ENCODE measurements at regions not wholly inside any gene's neighbourhood (a gene's known extent, or its start where the extent isn't known, plus 50 kb on each side); places are given as distances from the start of the nearest gene placed in this dataset.

DNA sequence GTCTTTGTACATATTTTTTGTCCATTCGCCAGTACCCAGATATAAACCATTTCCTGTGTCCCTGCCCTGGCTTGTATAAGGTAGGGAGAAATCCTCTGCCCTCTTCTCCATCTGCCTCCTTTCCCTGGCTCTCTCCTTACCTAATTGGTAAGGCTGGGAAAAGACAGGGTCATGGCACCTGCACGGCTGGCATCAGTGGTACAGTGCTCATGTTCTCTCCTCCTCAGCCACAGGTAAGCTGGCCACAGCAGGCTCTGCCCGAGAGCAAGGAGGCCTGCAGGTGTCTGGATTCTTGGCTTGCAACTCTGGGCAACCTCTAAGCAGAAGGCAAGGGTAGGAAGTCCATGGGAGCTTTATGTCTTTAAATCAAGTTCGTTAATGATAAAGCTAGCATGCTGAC is 419.9 kb downstream of the BUD13 start:
- TF ChIP-seq, protein P1, sequence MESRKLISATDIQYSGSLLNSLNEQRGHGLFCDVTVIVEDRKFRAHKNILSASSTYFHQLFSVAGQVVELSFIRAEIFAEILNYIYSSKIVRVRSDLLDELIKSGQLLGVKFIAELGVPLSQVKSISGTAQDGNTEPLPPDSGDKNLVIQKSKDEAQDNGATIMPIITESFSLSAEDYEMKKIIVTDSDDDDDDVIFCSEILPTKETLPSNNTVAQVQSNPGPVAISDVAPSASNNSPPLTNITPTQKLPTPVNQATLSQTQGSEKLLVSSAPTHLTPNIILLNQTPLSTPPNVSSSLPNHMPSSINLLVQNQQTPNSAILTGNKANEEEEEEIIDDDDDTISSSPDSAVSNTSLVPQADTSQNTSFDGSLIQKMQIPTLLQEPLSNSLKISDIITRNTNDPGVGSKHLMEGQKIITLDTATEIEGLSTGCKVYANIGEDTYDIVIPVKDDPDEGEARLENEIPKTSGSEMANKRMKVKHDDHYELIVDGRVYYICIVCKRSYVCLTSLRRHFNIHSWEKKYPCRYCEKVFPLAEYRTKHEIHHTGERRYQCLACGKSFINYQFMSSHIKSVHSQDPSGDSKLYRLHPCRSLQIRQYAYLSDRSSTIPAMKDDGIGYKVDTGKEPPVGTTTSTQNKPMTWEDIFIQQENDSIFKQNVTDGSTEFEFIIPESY (IDR thresholded peaks at IDR 0.05; ENCODE audit: borderline replicate concordance, low read depth), result no peak
- TF ChIP-seq TCF12 (IDR thresholded peaks at IDR 0.05), result no peak
- TF ChIP-seq FOXJ3 (CRISPR knock-in tag; IDR thresholded peaks at IDR 0.05), result no peak
- no peak for TF ChIP-seq TAF1 (IDR thresholded peaks at IDR 0.05; ENCODE audit: borderline replicate concordance, low read depth, low read length)
- no peak for TF ChIP-seq CTCF (IDR thresholded peaks at IDR 0.05)
- TF ChIP-seq MAX (IDR thresholded peaks at IDR 0.05; ENCODE audit: low read depth), result no peak
- Histone ChIP-seq H3K4me1 (ENCODE audit: control insufficient read depth in 1 of 2, insufficient read depth in 2 of 2, low read depth in 1 of 2, low read length in 1 of 2) (peaks cover 0 to 40% of the 10 kb centered on the region in 2 experiments; a peak in 2 of 4 replicates), H3K9ac (no peak overlapping the region), H3K9me3 (no peaks in the 10 kb centered on the region), H3K79me2 (ENCODE audit: insufficient read depth) (no peaks in the 10 kb centered on the region), H4K20me1 (ENCODE audit: insufficient read depth) (no peaks in the 10 kb centered on the region), H3K4me2 (no peak overlapping the region), H3K9me2 (no peaks in the 10 kb centered on the region), H2AFZ (ENCODE audit: low read depth) (no peak overlapping the region), H3F3A (replicated peaks; ENCODE audit: insufficient read depth) (no peaks in the 10 kb centered on the region), H3K36me3 (replicated peaks in 1 of 2; ENCODE audit: control insufficient read depth in 1 of 2, insufficient read depth in 2 of 2, low read length in 1 of 2) (no peaks in the 10 kb centered on the region), H3K27ac (ENCODE audit: low read depth in 2 of 2, low read length in 1 of 2) (peak overlapping the region in 1 of 2 experiments; percentile 84; a peak in 1 of 4 replicates), H3K27me3 (ENCODE audit: insufficient read depth) (no peaks in the 10 kb centered on the region), H3K4me3 (ENCODE audit: low read depth in 2 of 2, low read length in 1 of 2) (no peak overlapping the region)
- CTCF ChIA-PET, result interaction anchor here (1.0 kb wide), 1 partner anchor 84 kb away, joined by 3 read pairs; no protein-coding TSS in a partner anchor
- 16% methylated on average over 4 of the region's 4 CpGs for WGBS (ENCODE audit: low lambda C conversion rate)
- DNase-seq, result no peak
- POLR2A ChIA-PET, result interaction anchor here (0.9 kb wide), 1 partner anchor 148 kb away, joined by 3 read pairs; no protein-coding TSS in a partner anchor

GRCh38 chr11:116348226-116348625 is 424.6 kb downstream of the BUD13 start:
- 11% methylated on average over 1 of the region's 1 CpG for WGBS (ENCODE audit: low lambda C conversion rate)
- ChIA-PET CTCF (interaction anchor here (0.6 to 0.9 kb wide), 3 partner anchors 19 to 293 kb away, joined by 3 to 4 read pairs (median 3); no protein-coding TSS in a partner anchor), POLR2A (no interaction called here)
- H3K4me3 ChIP-seq (ENCODE audit: low read depth in 2 of 2, low read length in 1 of 2), result no peak overlapping the region
- no peaks in the 10 kb centered on the region for H3K9me2 ChIP-seq
- H4K20me1 ChIP-seq (ENCODE audit: insufficient read depth), result no peaks in the 10 kb centered on the region
- H3K79me2 ChIP-seq (ENCODE audit: insufficient read depth), result no peaks in the 10 kb centered on the region
- H3K4me2 ChIP-seq, result no peak overlapping the region
- H3K9me3 ChIP-seq, result no peaks in the 10 kb centered on the region
- no peaks in the 10 kb centered on the region for H3K36me3 ChIP-seq (replicated peaks in 1 of 2; ENCODE audit: control insufficient read depth in 1 of 2, insufficient read depth in 2 of 2, low read length in 1 of 2)
- peaks cover 0 to 17% of the 10 kb centered on the region in 2 experiments; a peak in 2 of 4 replicates for H3K4me1 ChIP-seq (ENCODE audit: control insufficient read depth in 1 of 2, insufficient read depth in 2 of 2, low read depth in 1 of 2, low read length in 1 of 2)
- DNase-seq, result no peak
- no peak overlapping the region for H3K27ac ChIP-seq (ENCODE audit: low read depth in 2 of 2, low read length in 1 of 2)
- H3K9ac ChIP-seq, result no peak overlapping the region
- H3K27me3 ChIP-seq (ENCODE audit: insufficient read depth), result no peaks in the 10 kb centered on the region
- H2AFZ ChIP-seq (ENCODE audit: low read depth), result no peak overlapping the region
- H3F3A ChIP-seq (replicated peaks; ENCODE audit: insufficient read depth), result no peaks in the 10 kb centered on the region
- TF ChIP-seq MEF2A (IDR thresholded peaks at IDR 0.05; ENCODE audit: borderline replicate concordance, low read depth) (no peak), IRF3 (IDR thresholded peaks at IDR 0.05; ENCODE audit: low read depth, low read length) (no peak), RFX5 (IDR thresholded peaks at IDR 0.05; ENCODE audit: low read length) (no peak), MXI1 (IDR thresholded peaks at IDR 0.05; ENCODE audit: low read depth, low read length) (no peak), NRF1 (IDR thresholded peaks at IDR 0.05; ENCODE audit: low read depth, low read length) (no peak), RCOR1 (IDR thresholded peaks at IDR 0.05; ENCODE audit: low read length) (no peak), GATA2 (CRISPR knock-in tag; IDR thresholded peaks at IDR 0.05) (no peak), EZH2phosphoT487 (IDR thresholded peaks at IDR 0.05; ENCODE audit: borderline replicate concordance, low read depth) (no peak), YY1 (IDR thresholded peaks at IDR 0.05; ENCODE audit: low read depth) (no peak), RAD21 (IDR thresholded peaks at IDR 0.05; ENCODE audit: low read length) (no peak), JUND (IDR thresholded peaks at IDR 0.05) (no peak), TAF1 (IDR thresholded peaks at IDR 0.05; ENCODE audit: borderline replicate concordance, low read depth, low read length) (no peak), CTCF (IDR thresholded peaks at IDR 0.05) (no peak), SMC3 (IDR thresholded peaks at IDR 0.05; ENCODE audit: low read depth, low read length) (no peak), POLR2AphosphoS5 (IDR thresholded peaks at IDR 0.05; ENCODE audit: low read depth, low read length) (no peak)
- TF ChIP-seq, protein P2, sequence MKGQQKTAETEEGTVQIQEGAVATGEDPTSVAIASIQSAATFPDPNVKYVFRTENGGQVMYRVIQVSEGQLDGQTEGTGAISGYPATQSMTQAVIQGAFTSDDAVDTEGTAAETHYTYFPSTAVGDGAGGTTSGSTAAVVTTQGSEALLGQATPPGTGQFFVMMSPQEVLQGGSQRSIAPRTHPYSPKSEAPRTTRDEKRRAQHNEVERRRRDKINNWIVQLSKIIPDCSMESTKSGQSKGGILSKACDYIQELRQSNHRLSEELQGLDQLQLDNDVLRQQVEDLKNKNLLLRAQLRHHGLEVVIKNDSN (IDR thresholded peaks at IDR 0.05; ENCODE audit: borderline replicate concordance, low read depth), result no peak

Data from SK-N-SH (cell line).